Rectal smooth muscle tissue (tissue), 1 donor: ENCODE measurements at regions not wholly inside any gene's neighbourhood (a gene's known extent, or its start where the extent isn't known, plus 50 kb on each side); places are given as distances from the start of the nearest gene placed in this dataset.
"Not testable (repeated sequence)": the region's sequence is repeated elsewhere in the genome, so short reads cannot be mapped to it uniquely, and the experiment has no call there.

Experiments used
- H3K27ac ChIP-seq: one replicate; pipeline ENCODE4 v1.7.0; 2013; ENCODE audit warnings: low read depth, low read length, inconsistent platforms
- H3K27me3 ChIP-seq: one replicate; pipeline ENCODE4 v1.7.0; 2013; ENCODE audit warnings: low read length; ENCODE audit not compliant: control insufficient read depth, insufficient read depth
- H3K36me3 ChIP-seq: one replicate; pipeline ENCODE4 v1.7.0; 2013; ENCODE audit warnings: low read length; ENCODE audit not compliant: control insufficient read depth, insufficient read depth
- H3K4me1 ChIP-seq: one replicate; pipeline ENCODE4 v1.7.0; 2013; ENCODE audit warnings: low read length; ENCODE audit not compliant: control insufficient read depth, insufficient read depth
- H3K4me3 ChIP-seq: one replicate; pipeline ENCODE4 v1.7.0; 2013; ENCODE audit warnings: low read length
- H3K9ac ChIP-seq: one replicate; pipeline ENCODE4 v1.7.0; 2013; ENCODE audit warnings: low read length

GRCh38 chr5:117604845-117605244 lies 1030.2 kb upstream of the SEMA6A start:
- Histone ChIP-seq H3K4me3 (no peak overlapping the region), H3K36me3 (no peaks in the 10 kb centered on the region), H3K27ac (no peak overlapping the region), H3K9ac (no peak overlapping the region), H3K4me1 (no peaks in the 10 kb centered on the region), H3K27me3 (no peaks in the 10 kb centered on the region)

- not testable (repeated sequence) for H3K27ac ChIP-seq, H3K9ac ChIP-seq, H3K27me3 ChIP-seq, H3K4me3 ChIP-seq, H3K4me1 ChIP-seq, H3K36me3 ChIP-seq
Measured at GRCh38 chr5:117599811-117600210, 1025.2 kb upstream of the SEMA6A start.

- no peak overlapping the region for H3K9ac ChIP-seq
- H3K36me3 ChIP-seq, result no peaks in the 10 kb centered on the region
- no peaks in the 10 kb centered on the region for H3K27me3 ChIP-seq
- no peak overlapping the region for H3K27ac ChIP-seq
- H3K4me1 ChIP-seq, result no peaks in the 10 kb centered on the region
- no peak overlapping the region for H3K4me3 ChIP-seq
Measured at GRCh38 chr5:117594166-117594565, 1019.5 kb upstream of the SEMA6A start.

GRCh38 chr5:117590944-117591343 lies 1016.3 kb upstream of the SEMA6A start:
- H3K4me3 ChIP-seq, result no peak overlapping the region
- no peaks in the 10 kb centered on the region for H3K27me3 ChIP-seq
- H3K4me1 ChIP-seq, result no peaks in the 10 kb centered on the region
- no peak overlapping the region for H3K27ac ChIP-seq
- H3K36me3 ChIP-seq, result no peaks in the 10 kb centered on the region
- no peak overlapping the region for H3K9ac ChIP-seq

GRCh38 chr5:117588611-117589010 lies 1014.0 kb upstream of the SEMA6A start:
- H3K9ac ChIP-seq, result no peak overlapping the region
- no peaks in the 10 kb centered on the region for H3K36me3 ChIP-seq
- no peak overlapping the region for H3K4me3 ChIP-seq
- no peak overlapping the region for H3K27ac ChIP-seq
- H3K27me3 ChIP-seq, result no peaks in the 10 kb centered on the region
- no peaks in the 10 kb centered on the region for H3K4me1 ChIP-seq

- H3K4me1 ChIP-seq, result no peaks in the 10 kb centered on the region
- no peaks in the 10 kb centered on the region for H3K36me3 ChIP-seq
- H3K9ac ChIP-seq, result no peak overlapping the region
- H3K4me3 ChIP-seq, result no peak overlapping the region
- H3K27me3 ChIP-seq, result no peaks in the 10 kb centered on the region
- H3K27ac ChIP-seq, result no peak overlapping the region
Measured at GRCh38 chr5:117587111-117587510, 1012.5 kb upstream of the SEMA6A start.

- no peaks in the 10 kb centered on the region for H3K36me3 ChIP-seq
- H3K4me3 ChIP-seq, result no peak overlapping the region
- H3K4me1 ChIP-seq, result no peaks in the 10 kb centered on the region
- no peak overlapping the region for H3K9ac ChIP-seq
- H3K27ac ChIP-seq, result no peak overlapping the region
- no peaks in the 10 kb centered on the region for H3K27me3 ChIP-seq
Measured at GRCh38 chr5:117568622-117569021, 994.0 kb upstream of the SEMA6A start.

GRCh38 chr5:117568126-117568525 lies 993.5 kb upstream of the SEMA6A start:
- no peaks in the 10 kb centered on the region for H3K4me1 ChIP-seq
- no peak overlapping the region for H3K27ac ChIP-seq
- no peaks in the 10 kb centered on the region for H3K36me3 ChIP-seq
- no peaks in the 10 kb centered on the region for H3K27me3 ChIP-seq
- no peak overlapping the region for H3K9ac ChIP-seq
- H3K4me3 ChIP-seq, result no peak overlapping the region

GRCh38 chr5:117562647-117563046 lies 988.0 kb upstream of the SEMA6A start:
- Histone ChIP-seq H3K9ac (no peak overlapping the region), H3K36me3 (no peaks in the 10 kb centered on the region)

GRCh38 chr5:117561531-117561930 lies 986.9 kb upstream of the SEMA6A start:
- Histone ChIP-seq H3K27ac (no peak overlapping the region), H3K36me3 (no peaks in the 10 kb centered on the region), H3K9ac (no peak overlapping the region), H3K4me1 (no peaks in the 10 kb centered on the region), H3K4me3 (no peak overlapping the region), H3K27me3 (no peaks in the 10 kb centered on the region)

More at GRCh38 chr5:117562647-117563046, 988.0 kb upstream of the SEMA6A start:
- Histone ChIP-seq H3K27me3 (no peaks in the 10 kb centered on the region), H3K27ac (no peak overlapping the region), H3K4me3 (no peak overlapping the region), H3K4me1 (no peaks in the 10 kb centered on the region)

- Histone ChIP-seq H3K36me3 (no peaks in the 10 kb centered on the region), H3K27me3 (no peaks in the 10 kb centered on the region), H3K4me3 (no peak overlapping the region), H3K27ac (no peak overlapping the region), H3K4me1 (no peaks in the 10 kb centered on the region), H3K9ac (no peak overlapping the region)
Measured at GRCh38 chr5:117559005-117559844, 984.6 kb upstream of the SEMA6A start.

- H3K27me3 ChIP-seq, result no peaks in the 10 kb centered on the region
- H3K9ac ChIP-seq, result no peak overlapping the region
- no peaks in the 10 kb centered on the region for H3K36me3 ChIP-seq
- H3K4me1 ChIP-seq, result no peaks in the 10 kb centered on the region
- no peak overlapping the region for H3K27ac ChIP-seq
- no peak overlapping the region for H3K4me3 ChIP-seq
Measured at GRCh38 chr5:117551236-117551635, 976.6 kb upstream of the SEMA6A start.

- Histone ChIP-seq H3K4me1 (no peaks in the 10 kb centered on the region), H3K9ac (no peak overlapping the region), H3K4me3 (no peak overlapping the region), H3K36me3 (no peaks in the 10 kb centered on the region), H3K27me3 (no peaks in the 10 kb centered on the region), H3K27ac (no peak overlapping the region)
Measured at GRCh38 chr5:117547192-117547591, 972.6 kb upstream of the SEMA6A start.
